ENCODE measurements at regions not wholly inside any gene's neighbourhood (a gene's known extent, or its start where the extent isn't known, plus 50 kb on each side); places are given as distances from the start of the nearest gene placed in this dataset.
"Not testable (repeated sequence)": the region's sequence is repeated elsewhere in the genome, so short reads cannot be mapped to it uniquely, and the experiment has no call there.

GRCh38 chr17:27091043-27091497 lies 202.8 kb upstream of the WSB1 start:
- DNase-seq (ENCODE audit: low read depth, low spot score), result no peak

- not testable (repeated sequence) for DNase-seq (ENCODE audit: low read depth, low spot score)
Observed at GRCh38 chr17:27094179-27094578, 199.7 kb upstream of the WSB1 start.

- not testable (repeated sequence) for DNase-seq (ENCODE audit: low read depth, low spot score)
Observed at GRCh38 chr17:27095821-27096220, 198.1 kb upstream of the WSB1 start.

- DNase-seq (ENCODE audit: low read depth, low spot score), result not testable (repeated sequence)
Observed at GRCh38 chr17:27099266-27099665, 194.6 kb upstream of the WSB1 start.

GRCh38 chr17:27104605-27105221 lies 189.2 kb upstream of the WSB1 start:
- DNase-seq (ENCODE audit: low read depth, low spot score), result not testable (repeated sequence)

GRCh38 chr17:27105636-27106035 lies 188.3 kb upstream of the WSB1 start:
- DNase-seq (ENCODE audit: low read depth, low spot score), result no peak

GRCh38 chr17:27106347-27106981 lies 187.4 kb upstream of the WSB1 start:
- DNase-seq (ENCODE audit: low read depth, low spot score), result no peak

- DNase-seq (ENCODE audit: low read depth, low spot score), result no peak
Observed at GRCh38 chr17:27106982-27107360, 186.9 kb upstream of the WSB1 start.

GRCh38 chr17:27107386-27108328 lies 186.3 kb upstream of the WSB1 start:
- not testable (repeated sequence) for DNase-seq (ENCODE audit: low read depth, low spot score)

- DNase-seq (ENCODE audit: low read depth, low spot score), result no peak
Observed at GRCh38 chr17:27109346-27109745, 184.6 kb upstream of the WSB1 start.

- DNase-seq (ENCODE audit: low read depth, low spot score), result no peak
Observed at GRCh38 chr17:27153005-27153404, 140.9 kb upstream of the WSB1 start.

GRCh38 chr17:27155866-27156265 lies 138.0 kb upstream of the WSB1 start:
- no peak for DNase-seq (ENCODE audit: low read depth, low spot score)

- DNase-seq (ENCODE audit: low read depth, low spot score), result no peak
Observed at GRCh38 chr17:27157297-27157696, 136.6 kb upstream of the WSB1 start.

GRCh38 chr17:27157898-27158297 lies 136.0 kb upstream of the WSB1 start:
- no peak for DNase-seq (ENCODE audit: low read depth, low spot score)

- DNase-seq (ENCODE audit: low read depth, low spot score), result no peak
Observed at GRCh38 chr17:27158382-27158781, 135.5 kb upstream of the WSB1 start.

- DNase-seq (ENCODE audit: low read depth, low spot score), result no peak
Observed at GRCh38 chr17:27180322-27180721, 113.6 kb upstream of the WSB1 start.

GRCh38 chr17:27181379-27181925 lies 112.5 kb upstream of the WSB1 start:
- DNase-seq (ENCODE audit: low read depth, low spot score), result not testable (repeated sequence)

- no peak for DNase-seq (ENCODE audit: low read depth, low spot score)
Observed at GRCh38 chr17:27181935-27182334, 112.0 kb upstream of the WSB1 start.

- not testable (repeated sequence) for DNase-seq (ENCODE audit: low read depth, low spot score)
Observed at GRCh38 chr17:27197505-27197904, 96.4 kb upstream of the WSB1 start.

- no peak for DNase-seq (ENCODE audit: low read depth, low spot score)
Observed at GRCh38 chr17:27199948-27200347, 94.0 kb upstream of the WSB1 start.

- no peak for DNase-seq (ENCODE audit: low read depth, low spot score)
Observed at GRCh38 chr17:27200476-27200875, 93.4 kb upstream of the WSB1 start.

- DNase-seq (ENCODE audit: low read depth, low spot score), result no peak
Observed at GRCh38 chr17:27203241-27203640, 90.7 kb upstream of the WSB1 start.
